Esophagus squamous epithelium (tissue), 5 donors: ENCODE measurements at regions not wholly inside any gene's neighbourhood (a gene's known extent, or its start where the extent isn't known, plus 50 kb on each side); places are given as distances from the start of the nearest gene placed in this dataset.

Source experiments
- DNase-seq: peaks from one replicate; lab custom pipeline; 2025; lab: John Stamatoyannopoulos, UW
- H3K27ac ChIP-seq, 4 donors: fragments of 200-600 bp; sonication (generic); one replicate each; pipeline ENCODE4 v1.5.1; 2016 to 2019; ENCODE audit warnings: mild to moderate bottlenecking in 1 of 4
- H3K27me3 ChIP-seq, 4 donors: fragments of 200-600 bp; sonication (generic); 1 replicate in 3 of 4; 2 replicates in 1 of 4; pipeline versions ENCODE4 v1.5.1 to v1.6.0; 2017 to 2021; ENCODE audit warnings: antibody characterized with exemption in 1 of 4
- H3K36me3 ChIP-seq, 3 donors: fragments of 200-600 bp; sonication (generic); one replicate each; pipeline ENCODE4 v1.5.1; 2016 to 2019
- H3K4me1 ChIP-seq, 3 donors: fragments of 200-600 bp; sonication (generic); one replicate each; pipeline ENCODE4 v1.5.1; 2017 to 2019
- H3K4me3 ChIP-seq, 4 donors: fragments of 200-600 bp; sonication (generic); 1 replicate in 3 of 4; 2 replicates in 1 of 4; pipeline ENCODE4 v1.5.1; 2016 to 2019; ENCODE audit warnings: mild to moderate bottlenecking in 2 of 4, moderate library complexity in 1 of 4
- H3K9me3 ChIP-seq, 3 donors: fragments of 200-600 bp; sonication (generic); one replicate each; pipeline ENCODE4 v1.5.1; 2016 to 2019
- POLR2A ChIP-seq, 4 donors: fragments of 450-650 bp; IDR thresholded peaks; one replicate each; pipeline ENCODE4 v1.6.1; 2017; ENCODE audit warnings: antibody characterized with exemption in 4 of 4, mild to moderate bottlenecking in 4 of 4, moderate library complexity in 3 of 4
- WGBS, 2 donors: methylation state at CpG; one replicate each; pipeline ENCODE4 v1.1.5; 2018; 5-methylcytosine and 5-hydroxymethylcytosine counted together
- intact Hi-C: fragments of 100-400 bp; cut with DNase I; formaldehyde crosslinking; loops from one replicate; pipeline ENCODE4 v1.15.0; 2022
- TF ChIP-seq, protein P1 (sequence below), 6 experiments: fragments of 450-650 bp in 4 of 6; fragments of 200-600 bp in 2 of 6; sonication (generic) in 2 of 6; IDR thresholded peaks; one replicate each; pipeline ENCODE4 v1.5.1; 2016 to 2019; ENCODE audit warnings: antibody characterized with exemption in 6 of 6, mild to moderate bottlenecking in 4 of 6, moderate library complexity in 4 of 6
- donor health status: DM: yes; HTN: yes; CAD: no.

DNA sequence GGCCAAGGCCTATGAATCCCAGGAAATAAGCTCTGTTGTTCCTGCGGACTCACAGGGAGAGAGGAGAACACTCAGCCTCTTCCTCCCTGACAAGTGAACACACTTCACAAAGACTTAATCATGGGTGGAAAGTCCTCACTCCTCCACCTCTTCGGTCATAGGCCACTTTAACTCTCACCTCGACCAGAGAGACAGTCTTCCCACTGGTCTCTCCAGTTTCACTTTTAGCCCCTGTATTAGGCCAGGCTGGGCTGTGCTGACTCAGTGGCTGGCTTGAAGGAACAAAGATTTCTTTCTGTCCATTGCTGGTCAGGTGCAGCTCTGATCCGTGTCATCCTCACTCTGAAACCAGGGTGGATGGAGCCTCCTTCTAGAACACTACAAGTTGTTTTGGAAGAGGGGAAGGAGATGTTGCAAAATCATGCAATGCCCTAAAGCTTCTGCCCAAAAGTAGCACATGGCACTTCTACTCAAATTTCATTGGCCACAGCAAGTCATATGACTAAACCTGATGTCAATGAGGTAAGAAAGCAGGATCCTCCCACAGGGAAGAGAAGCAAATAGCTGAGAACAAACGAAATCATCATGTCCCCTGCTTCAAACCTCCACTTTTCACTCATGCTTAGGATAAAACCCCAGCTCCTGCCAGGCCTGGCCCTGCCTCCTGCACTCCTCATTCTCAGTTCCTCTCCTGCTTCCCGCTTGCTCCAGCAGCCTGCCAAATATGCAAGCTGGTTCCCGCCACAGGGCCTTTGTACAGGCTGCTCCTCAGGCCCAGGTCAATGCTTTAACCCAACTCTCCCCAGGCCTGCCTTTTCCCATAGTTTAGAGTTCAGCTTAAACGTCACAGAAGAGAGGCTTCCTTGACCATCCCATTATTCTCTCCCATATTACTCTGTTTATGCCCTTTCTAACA, 150.5 kb upstream of the RUNX3 start:
- TF ChIP-seq, protein P1, sequence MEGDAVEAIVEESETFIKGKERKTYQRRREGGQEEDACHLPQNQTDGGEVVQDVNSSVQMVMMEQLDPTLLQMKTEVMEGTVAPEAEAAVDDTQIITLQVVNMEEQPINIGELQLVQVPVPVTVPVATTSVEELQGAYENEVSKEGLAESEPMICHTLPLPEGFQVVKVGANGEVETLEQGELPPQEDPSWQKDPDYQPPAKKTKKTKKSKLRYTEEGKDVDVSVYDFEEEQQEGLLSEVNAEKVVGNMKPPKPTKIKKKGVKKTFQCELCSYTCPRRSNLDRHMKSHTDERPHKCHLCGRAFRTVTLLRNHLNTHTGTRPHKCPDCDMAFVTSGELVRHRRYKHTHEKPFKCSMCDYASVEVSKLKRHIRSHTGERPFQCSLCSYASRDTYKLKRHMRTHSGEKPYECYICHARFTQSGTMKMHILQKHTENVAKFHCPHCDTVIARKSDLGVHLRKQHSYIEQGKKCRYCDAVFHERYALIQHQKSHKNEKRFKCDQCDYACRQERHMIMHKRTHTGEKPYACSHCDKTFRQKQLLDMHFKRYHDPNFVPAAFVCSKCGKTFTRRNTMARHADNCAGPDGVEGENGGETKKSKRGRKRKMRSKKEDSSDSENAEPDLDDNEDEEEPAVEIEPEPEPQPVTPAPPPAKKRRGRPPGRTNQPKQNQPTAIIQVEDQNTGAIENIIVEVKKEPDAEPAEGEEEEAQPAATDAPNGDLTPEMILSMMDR (IDR thresholded peaks at IDR 0.05): no peak
- no peak for TF ChIP-seq POLR2A (IDR thresholded peaks at IDR 0.05)
- 62 to 75% methylated on average over 7 to 8 of the region's 8 CpGs for WGBS, 2 donors
- intact Hi-C loops: no loop called here
- no peak for DNase-seq
- Histone ChIP-seq H3K27me3 (peaks cover 0 to 10% (median 0%) of the 10 kb centered on the region in 4 donors), H3K9me3 (peaks cover 0 to 11% (median 0%) of the 10 kb centered on the region in 3 donors), H3K36me3 (no peaks in the 10 kb centered on the region), H3K4me3 (no peak overlapping the region), H3K27ac (no peak overlapping the region), H3K4me1 (no peaks in the 10 kb centered on the region)

DNA sequence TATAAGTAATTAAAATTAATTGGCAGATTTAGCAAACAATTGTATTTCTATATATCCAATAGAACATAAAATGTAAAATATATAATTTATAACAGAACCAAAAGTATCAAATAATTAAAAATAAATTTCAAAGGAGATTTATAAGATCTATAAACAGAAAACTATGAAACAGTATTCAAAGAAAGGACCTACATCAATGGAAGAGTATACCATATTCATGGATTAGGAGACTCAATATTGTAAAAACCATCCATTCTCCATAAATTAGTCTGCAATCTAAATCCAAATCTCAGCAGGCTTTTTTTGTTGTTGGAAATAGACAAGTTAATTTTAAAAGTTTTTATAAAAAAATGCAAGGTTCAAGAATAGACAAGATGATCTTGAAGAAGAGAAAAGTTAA, 149.0 kb upstream of the RUNX3 start:
- no peaks in the 10 kb centered on the region for H3K4me1 ChIP-seq
- H3K27ac ChIP-seq: no peak overlapping the region
- H3K4me3 ChIP-seq: no peak overlapping the region
- peaks cover 0 to 10% (median 0%) of the 10 kb centered on the region in 4 donors for H3K27me3 ChIP-seq
- H3K9me3 ChIP-seq: peaks cover 0 to 11% (median 0%) of the 10 kb centered on the region in 3 donors
- no peak for DNase-seq
- TF ChIP-seq POLR2A (IDR thresholded peaks at IDR 0.05): no peak
- TF ChIP-seq, protein P1 (IDR thresholded peaks at IDR 0.05): no peak
- intact Hi-C loops: no loop called here
- H3K36me3 ChIP-seq: no peaks in the 10 kb centered on the region

DNA sequence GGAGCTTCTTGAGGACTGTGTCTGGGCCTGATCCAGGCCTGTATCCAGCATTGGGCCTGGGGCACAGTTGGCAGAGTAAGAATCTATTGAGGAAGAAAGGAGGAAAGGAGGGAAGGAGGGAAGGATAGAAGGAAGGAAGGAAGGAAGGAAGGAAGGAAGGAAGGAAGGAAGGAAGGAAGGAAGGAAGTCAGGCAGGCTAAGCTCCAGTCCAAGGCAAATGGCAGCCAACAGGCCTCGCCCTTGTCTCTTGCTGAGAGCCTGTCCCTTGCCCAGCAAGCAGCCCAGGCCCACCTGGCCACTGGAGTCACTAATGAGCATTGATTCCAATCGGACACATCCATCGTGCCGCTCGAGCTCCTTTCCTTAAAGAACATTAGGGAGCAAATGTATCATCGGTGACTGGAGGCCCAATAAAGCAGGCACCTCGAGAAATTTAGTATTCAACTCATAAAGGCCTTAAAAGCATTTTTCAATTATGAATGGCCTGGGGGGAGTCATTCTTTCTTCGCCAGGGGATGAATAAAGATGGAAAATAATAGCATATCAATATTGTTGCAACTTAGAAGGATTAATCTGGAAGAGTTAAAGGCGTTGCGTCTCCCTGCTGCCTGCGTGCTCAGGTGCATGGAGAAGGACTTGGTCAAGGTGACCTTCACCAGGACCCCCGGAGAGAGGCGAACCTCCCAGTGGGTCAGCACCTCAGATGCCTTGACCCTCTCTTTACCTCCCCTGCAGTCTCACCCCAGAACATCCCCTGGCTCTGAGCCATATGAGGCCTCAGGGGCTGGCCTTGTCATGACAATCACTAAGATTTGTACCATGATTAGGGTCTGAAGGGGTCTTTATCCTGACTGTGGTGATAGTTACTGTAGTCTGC, 144.5 kb upstream of the RUNX3 start:
- Histone ChIP-seq H3K36me3 (no peaks in the 10 kb centered on the region), H3K27ac (no peak overlapping the region), H3K4me3 (no peak overlapping the region), H3K27me3 (peaks cover 0 to 3% (median 0%) of the 10 kb centered on the region in 4 donors), H3K4me1 (no peaks in the 10 kb centered on the region), H3K9me3 (peaks cover 0 to 11% (median 0%) of the 10 kb centered on the region in 3 donors)
- 85 to 88% methylated on average over 11 to 13 of the region's 13 CpGs for WGBS, 2 donors
- no peak for DNase-seq
- TF ChIP-seq POLR2A (IDR thresholded peaks at IDR 0.05): no peak
- TF ChIP-seq, protein P1 (IDR thresholded peaks at IDR 0.05): no peak
- intact Hi-C loops: no loop called here

DNA sequence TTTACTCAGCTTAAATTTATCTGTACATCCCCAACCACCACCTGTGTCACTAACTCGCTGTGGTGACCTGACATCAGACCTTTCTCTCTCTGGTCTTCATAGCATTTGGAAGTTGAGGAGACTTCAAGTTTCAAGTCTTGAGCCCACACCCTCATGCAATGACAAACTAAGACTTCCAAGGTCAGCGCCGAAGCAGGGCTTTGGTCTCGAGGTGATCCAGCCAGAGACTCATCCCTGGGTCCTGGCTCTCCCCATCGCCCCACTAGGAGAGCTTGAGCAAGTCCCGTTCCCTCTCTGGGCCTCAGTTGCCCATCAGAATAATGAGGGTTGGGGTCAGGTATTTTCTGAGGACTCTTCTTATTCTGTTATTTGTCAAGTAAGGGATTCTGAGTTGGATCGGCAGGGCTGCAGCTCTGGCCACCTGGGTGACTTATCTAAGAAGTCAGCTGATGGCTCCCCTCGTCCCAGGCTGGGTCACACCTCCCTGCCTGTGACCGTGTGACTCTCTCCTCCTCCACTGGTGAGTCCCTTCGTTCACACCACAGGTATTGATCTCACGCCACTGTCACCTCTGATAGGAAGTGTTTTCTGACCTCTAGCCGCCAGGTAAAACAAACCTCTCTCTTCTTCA, 143.7 kb upstream of the RUNX3 start:
- no peaks in the 10 kb centered on the region for H3K36me3 ChIP-seq
- no peak overlapping the region for H3K4me3 ChIP-seq
- H3K9me3 ChIP-seq: peaks cover 0 to 10% (median 0%) of the 10 kb centered on the region in 3 donors
- DNase-seq: no peak
- intact Hi-C loops: no loop called here
- 62 to 92% methylated on average over 3 to 11 of the region's 12 CpGs for WGBS, 2 donors
- no peak overlapping the region for H3K27ac ChIP-seq
- TF ChIP-seq, protein P1 (IDR thresholded peaks at IDR 0.05): no peak
- no peak for TF ChIP-seq POLR2A (IDR thresholded peaks at IDR 0.05)
- H3K27me3 ChIP-seq: peaks cover 0 to 2% (median 0%) of the 10 kb centered on the region in 4 donors
- no peaks in the 10 kb centered on the region for H3K4me1 ChIP-seq
